HepG2 (cell line): ENCODE measurements at regions not wholly inside any gene's neighbourhood (a gene's known extent, or its start where the extent isn't known, plus 50 kb on each side); places are given as distances from the start of the nearest gene placed in this dataset.

ENCODE experiments used
- FOXC1 ChIP-seq: sonication (generic); formaldehyde crosslinking; IDR thresholded peaks from 2 replicates; pipeline ENCODE4 v1.8.0; 2022; ENCODE audit warnings: mild to moderate bottlenecking, missing genetic modification reagents, borderline replicate concordance
- MAFK ChIP-seq, 2 experiments: IDR thresholded peaks in 1 of 2; conservative IDR thresholded peaks in 1 of 2; 2 replicates each; pipeline ENCODE4 v1.6.1; 2011; ENCODE audit warnings: improper control_type of control experiment in 2 of 2, low read length in 2 of 2
- MIXL1 ChIP-seq: IDR thresholded peaks from 2 replicates; pipeline ENCODE4 v1.6.1; 2016
- ZBTB1 ChIP-seq: sonication (generic); formaldehyde crosslinking; IDR thresholded peaks from 2 replicates; pipeline ENCODE4 v1.4.0; 2020; ENCODE audit warnings: missing genetic modification reagents, borderline replicate concordance
- ZNF225 ChIP-seq: sonication (generic); formaldehyde crosslinking; IDR thresholded peaks from 2 replicates; pipeline ENCODE4 v1.4.0; 2020; ENCODE audit warnings: mild to moderate bottlenecking, missing genetic modification reagents
- ZNF263 ChIP-seq: sonication (generic); formaldehyde crosslinking; IDR thresholded peaks from 2 replicates; pipeline ENCODE4 v1.4.0; 2020; ENCODE audit warnings: missing genetic modification reagents
- TF ChIP-seq, protein P1 (sequence below): sonication (generic); formaldehyde crosslinking; IDR thresholded peaks from 2 replicates; pipeline ENCODE4 v1.5.0; 2020; ENCODE audit warnings: mild to moderate bottlenecking, missing genetic modification reagents
- TF ChIP-seq, protein P2 (sequence below): sonication (generic); formaldehyde crosslinking; IDR thresholded peaks from 2 replicates; pipeline ENCODE4 v1.8.1; 2023; ENCODE audit warnings: mild to moderate bottlenecking, moderate library complexity, missing genetic modification reagents
- TF ChIP-seq, protein P3 (sequence below): sonication (generic); formaldehyde crosslinking; IDR thresholded peaks from 2 replicates; pipeline ENCODE4 v1.5.0; 2020; ENCODE audit warnings: mild to moderate bottlenecking, missing genetic modification reagents

DNA sequence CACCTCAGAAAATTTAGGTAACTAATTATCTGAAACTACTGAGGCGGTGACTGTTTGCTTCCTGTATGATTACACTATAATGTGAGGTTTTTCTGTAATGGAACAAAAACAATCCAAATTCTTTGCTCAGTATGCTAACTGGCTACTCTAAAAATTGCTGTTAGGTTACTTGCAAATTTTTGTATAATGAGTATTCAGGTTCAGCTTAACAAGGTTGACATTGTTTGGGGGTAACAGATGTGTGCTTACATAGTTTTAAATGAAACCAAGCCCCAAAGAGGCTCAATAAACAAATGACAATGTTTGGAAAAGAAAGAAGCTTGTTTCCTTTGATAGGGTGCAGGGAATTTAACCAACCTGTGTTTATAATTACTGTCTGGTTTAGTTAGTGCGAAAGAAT lies 414.5 kb upstream of the MDFIC2 start (continued):
- TF ChIP-seq ZBTB1 (CRISPR knock-in tag) (no peak), MIXL1 (CRISPR knock-in tag) (no peak), ZNF225 (no peak), FOXC1 (CRISPR knock-in tag) (no peak), MAFK (conservative IDR thresholded peaks at IDR 0.05 in 1 of 2, IDR thresholded peaks at IDR 0.05 in 1 of 2; ENCODE audit: low read length in 2 of 2) (no peak), ZNF263 (CRISPR knock-in tag) (no peak)
- TF ChIP-seq, protein P1, sequence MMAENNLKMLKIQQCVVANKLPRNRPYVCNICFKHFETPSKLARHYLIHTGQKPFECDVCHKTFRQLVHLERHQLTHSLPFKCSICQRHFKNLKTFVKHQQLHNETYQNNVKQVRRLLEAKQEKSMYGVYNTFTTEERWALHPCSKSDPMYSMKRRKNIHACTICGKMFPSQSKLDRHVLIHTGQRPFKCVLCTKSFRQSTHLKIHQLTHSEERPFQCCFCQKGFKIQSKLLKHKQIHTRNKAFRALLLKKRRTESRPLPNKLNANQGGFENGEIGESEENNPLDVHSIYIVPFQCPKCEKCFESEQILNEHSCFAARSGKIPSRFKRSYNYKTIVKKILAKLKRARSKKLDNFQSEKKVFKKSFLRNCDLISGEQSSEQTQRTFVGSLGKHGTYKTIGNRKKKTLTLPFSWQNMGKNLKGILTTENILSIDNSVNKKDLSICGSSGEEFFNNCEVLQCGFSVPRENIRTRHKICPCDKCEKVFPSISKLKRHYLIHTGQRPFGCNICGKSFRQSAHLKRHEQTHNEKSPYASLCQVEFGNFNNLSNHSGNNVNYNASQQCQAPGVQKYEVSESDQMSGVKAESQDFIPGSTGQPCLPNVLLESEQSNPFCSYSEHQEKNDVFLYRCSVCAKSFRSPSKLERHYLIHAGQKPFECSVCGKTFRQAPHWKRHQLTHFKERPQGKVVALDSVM (CRISPR knock-in tag) = no peak
- TF ChIP-seq, protein P2, sequence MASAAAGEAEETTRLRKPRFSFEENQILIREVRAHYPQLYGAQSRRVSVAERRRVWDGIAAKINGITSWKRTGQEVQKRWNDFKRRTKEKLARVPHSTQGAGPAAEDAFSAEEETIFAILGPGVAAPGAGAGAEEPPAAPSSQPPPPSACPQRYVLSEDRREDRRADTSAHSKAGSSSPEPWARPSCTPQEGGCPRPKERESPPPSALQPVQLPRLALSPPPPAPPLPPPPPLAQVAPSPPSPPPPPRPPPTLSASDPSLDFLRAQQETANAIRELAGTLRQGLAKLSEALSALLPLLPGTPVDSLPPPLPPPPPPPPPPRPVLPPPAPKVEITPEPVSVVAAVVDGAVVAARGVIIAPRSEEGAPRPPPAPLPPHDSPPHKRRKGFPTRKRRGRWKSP (CRISPR knock-in tag) = no peak
- TF ChIP-seq, protein P3, sequence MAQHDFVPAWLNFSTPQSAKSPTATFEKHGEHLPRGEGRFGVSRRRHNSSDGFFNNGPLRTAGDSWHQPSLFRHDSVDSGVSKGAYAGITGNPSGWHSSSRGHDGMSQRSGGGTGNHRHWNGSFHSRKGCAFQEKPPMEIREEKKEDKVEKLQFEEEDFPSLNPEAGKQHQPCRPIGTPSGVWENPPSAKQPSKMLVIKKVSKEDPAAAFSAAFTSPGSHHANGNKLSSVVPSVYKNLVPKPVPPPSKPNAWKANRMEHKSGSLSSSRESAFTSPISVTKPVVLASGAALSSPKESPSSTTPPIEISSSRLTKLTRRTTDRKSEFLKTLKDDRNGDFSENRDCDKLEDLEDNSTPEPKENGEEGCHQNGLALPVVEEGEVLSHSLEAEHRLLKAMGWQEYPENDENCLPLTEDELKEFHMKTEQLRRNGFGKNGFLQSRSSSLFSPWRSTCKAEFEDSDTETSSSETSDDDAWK (CRISPR knock-in tag) = no peak
